ENCODE measurements at regions not wholly inside any gene's neighbourhood (a gene's known extent, or its start where the extent isn't known, plus 50 kb on each side); places are given as distances from the start of the nearest gene placed in this dataset.
"Not testable (repeated sequence)": the region's sequence is repeated elsewhere in the genome, so short reads cannot be mapped to it uniquely, and the experiment has no call there.

- no peak overlapping the region for H3K4me3 ChIP-seq (ENCODE audit: low read depth in 1 of 2, low read length in 1 of 2)
These were observed 214.2 kb downstream of the FGF9 start for GRCh38 chr13:21884965-21885567.

GRCh38 chr13:21885714-21886224 lies 214.9 kb downstream of the FGF9 start:
- no peak for TF ChIP-seq CTCF (IDR thresholded peaks at IDR 0.05)
- Histone ChIP-seq H3K4me3 (ENCODE audit: low read depth in 1 of 2, low read length in 1 of 2) (no peak overlapping the region), H3K9me3 (no peaks in the 10 kb centered on the region), H3K27me3 (no peaks in the 10 kb centered on the region), H3K27ac (no peak overlapping the region), H3K36me3 (no peaks in the 10 kb centered on the region), H3K4me1 (ENCODE audit: control insufficient read depth in 1 of 2, insufficient read depth in 1 of 2, low read depth in 1 of 2, low read length in 1 of 2) (no peaks in the 10 kb centered on the region)

More at GRCh38 chr13:21884965-21885567, 214.2 kb downstream of the FGF9 start:
- no peaks in the 10 kb centered on the region for H3K4me1 ChIP-seq (ENCODE audit: control insufficient read depth in 1 of 2, insufficient read depth in 1 of 2, low read depth in 1 of 2, low read length in 1 of 2)
- no peak for TF ChIP-seq CTCF (IDR thresholded peaks at IDR 0.05)
- H3K9me3 ChIP-seq: no peaks in the 10 kb centered on the region
- H3K36me3 ChIP-seq: no peaks in the 10 kb centered on the region
- no peak overlapping the region for H3K27ac ChIP-seq
- no peaks in the 10 kb centered on the region for H3K27me3 ChIP-seq

- H3K27ac ChIP-seq: no peak overlapping the region
- H3K4me1 ChIP-seq (ENCODE audit: control insufficient read depth in 1 of 2, insufficient read depth in 1 of 2, low read depth in 1 of 2, low read length in 1 of 2): no peaks in the 10 kb centered on the region
- no peak for TF ChIP-seq CTCF (IDR thresholded peaks at IDR 0.05)
- no peaks in the 10 kb centered on the region for H3K36me3 ChIP-seq
- no peak overlapping the region for H3K4me3 ChIP-seq (ENCODE audit: low read depth in 1 of 2, low read length in 1 of 2)
- H3K9me3 ChIP-seq: no peaks in the 10 kb centered on the region
- no peaks in the 10 kb centered on the region for H3K27me3 ChIP-seq
These were observed 218.8 kb downstream of the FGF9 start for GRCh38 chr13:21889651-21890050.

DNA sequence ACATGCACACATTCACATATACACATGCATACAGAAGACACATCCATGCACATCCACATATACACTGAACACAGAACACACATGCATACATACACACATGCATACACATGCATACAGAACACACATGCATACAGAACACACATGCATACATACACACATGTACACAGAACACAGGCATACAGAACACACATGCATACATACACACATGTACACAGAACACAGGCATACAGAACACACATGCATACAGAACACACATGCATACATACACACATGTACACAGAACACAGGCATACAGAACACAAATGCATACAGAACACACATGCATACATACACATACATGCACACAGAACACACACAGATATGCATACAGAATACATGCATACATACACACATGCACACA lies 219.3 kb downstream of the FGF9 start:
- H3K4me1 ChIP-seq (ENCODE audit: control insufficient read depth in 1 of 2, insufficient read depth in 1 of 2, low read depth in 1 of 2, low read length in 1 of 2); H3K27me3 ChIP-seq; H3K4me3 ChIP-seq (ENCODE audit: low read depth in 1 of 2, low read length in 1 of 2); H3K27ac ChIP-seq; H3K9me3 ChIP-seq; H3K36me3 ChIP-seq: not testable (repeated sequence)

DNA sequence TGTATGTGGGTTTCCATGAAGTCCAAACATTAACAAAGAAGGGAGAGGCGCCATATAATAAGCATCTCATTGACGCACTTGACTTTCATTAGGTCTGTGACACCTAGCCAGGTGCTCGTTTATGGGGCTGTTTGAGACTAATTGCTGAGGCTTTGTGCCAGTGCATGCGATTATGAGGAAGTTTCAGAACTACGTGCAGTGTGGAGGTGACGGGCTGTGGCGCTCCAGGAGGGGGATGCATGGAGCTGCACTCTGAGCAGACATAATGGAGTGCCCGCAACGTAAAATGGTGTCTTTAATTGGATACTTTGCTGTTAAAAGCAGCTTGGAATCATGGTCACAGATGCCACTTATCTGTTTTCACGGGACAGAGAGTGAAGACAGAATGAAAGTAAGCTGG lies 223.2 kb downstream of the FGF9 start:
- H3K36me3 ChIP-seq: no peaks in the 10 kb centered on the region
- no peaks in the 10 kb centered on the region for H3K9me3 ChIP-seq
- H3K27me3 ChIP-seq: no peaks in the 10 kb centered on the region
- H3K4me1 ChIP-seq (ENCODE audit: control insufficient read depth in 1 of 2, insufficient read depth in 1 of 2, low read depth in 1 of 2, low read length in 1 of 2): no peaks in the 10 kb centered on the region
- TF ChIP-seq CTCF (IDR thresholded peaks at IDR 0.05): no peak
- no peak overlapping the region for H3K4me3 ChIP-seq (ENCODE audit: low read depth in 1 of 2, low read length in 1 of 2)
- no peak overlapping the region for H3K27ac ChIP-seq

- Histone ChIP-seq H3K4me1 (ENCODE audit: control insufficient read depth in 1 of 2, insufficient read depth in 1 of 2, low read depth in 1 of 2, low read length in 1 of 2) (no peaks in the 10 kb centered on the region), H3K9me3 (no peaks in the 10 kb centered on the region)
These were observed 224.1 kb downstream of the FGF9 start for GRCh38 chr13:21894703-21895699.

More at GRCh38 chr13:21894703-21895699, 224.1 kb downstream of the FGF9 start:
- no peaks in the 10 kb centered on the region for H3K36me3 ChIP-seq
- no peaks in the 10 kb centered on the region for H3K27me3 ChIP-seq
- H3K27ac ChIP-seq: no peak overlapping the region
- H3K4me3 ChIP-seq (ENCODE audit: low read depth in 1 of 2, low read length in 1 of 2): no peak overlapping the region
- no peak for TF ChIP-seq CTCF (IDR thresholded peaks at IDR 0.05)
